Stomach (tissue), 8 donors: ENCODE measurements at regions not wholly inside any gene's neighbourhood (a gene's known extent, or its start where the extent isn't known, plus 50 kb on each side); places are given as distances from the start of the nearest gene placed in this dataset.

Experiments
- DNase-seq, 2 donors: peaks; one replicate each; pipeline versions ENCODE4 v3.0.0 to v3.0.0-alpha.2; 2013 to 2019
- H3K27ac ChIP-seq, 5 donors: fragments of 200-600 bp in 4 of 5; sonication (generic) in 4 of 5; one replicate each; pipeline ENCODE4 v1.5.1; 2013 to 2019; ENCODE audit warnings: mild to moderate bottlenecking in 1 of 5, moderate library complexity in 1 of 5
- H3K27me3 ChIP-seq, 3 donors: fragments of 200-600 bp; sonication (generic); one replicate each; pipeline ENCODE4 v1.5.1; 2017 to 2019; ENCODE audit warnings: mixed run types in 1 of 3
- H3K36me3 ChIP-seq, 4 donors: fragments of 200-600 bp; sonication (generic); 1 replicate in 3 of 4; 2 replicates in 1 of 4; pipeline ENCODE4 v1.5.1; 2016 to 2019
- H3K4me1 ChIP-seq, 4 donors: fragments of 200-600 bp; sonication (generic); one replicate each; pipeline ENCODE4 v1.5.1; 2016 to 2019
- H3K4me3 ChIP-seq, 4 donors: fragments of 200-600 bp; sonication (generic) in 3 of 4; one replicate each; pipeline ENCODE4 v1.5.1; 2016 to 2019; ENCODE audit warnings: mild to moderate bottlenecking in 1 of 4
- H3K9me3 ChIP-seq, 4 donors: fragments of 200-600 bp; sonication (generic); one replicate each; pipeline ENCODE4 v1.5.1; 2016 to 2019
- EP300 ChIP-seq: sonication (generic); formaldehyde crosslinking; IDR thresholded peaks from one replicate; pipeline ENCODE4 v1.6.1; 2017; ENCODE audit warnings: antibody characterized with exemption
- POLR2A ChIP-seq, 4 donors: fragments of 450-650 bp; IDR thresholded peaks; one replicate each; pipeline ENCODE4 v1.6.1; 2016; ENCODE audit warnings: antibody characterized with exemption in 4 of 4, control low read depth in 2 of 4, mild to moderate bottlenecking in 1 of 4, moderate library complexity in 1 of 4
- POLR2AphosphoS5 ChIP-seq, 3 donors: sonication (generic); formaldehyde crosslinking; IDR thresholded peaks; one replicate each; pipeline ENCODE4 v1.6.1; 2016; ENCODE audit warnings: antibody characterized with exemption in 3 of 3
- WGBS, 5 donors: extraction: QIAGEN DNeasy Blood & Tissue Kit in 3 of 5; methylation state at CpG; one replicate each; pipeline versions ENCODE4 v1.1.5 to v1.1.7; 2013 to 2018; 5-methylcytosine and 5-hydroxymethylcytosine counted together
- intact Hi-C: fragments of 100-400 bp; cut with DNase I; formaldehyde crosslinking; loops from one replicate; pipeline ENCODE4 v1.15.1; 2023; ENCODE audit warnings: low total_unique reads
- TF ChIP-seq, protein P1 (sequence below), 7 experiments: fragments of 450-650 bp in 4 of 7; fragments of 200-600 bp in 3 of 7; sonication (generic) in 3 of 7; IDR thresholded peaks; one replicate each; pipeline ENCODE4 v1.5.1; 2016 to 2019; ENCODE audit warnings: antibody characterized with exemption in 7 of 7, control low read depth in 2 of 7, mild to moderate bottlenecking in 1 of 7
- donor health status: healthy with polysubstance abuse.
- donor health status: Bipolar disorder and iron deficiency.
- donor health status: healthy.

DNA sequence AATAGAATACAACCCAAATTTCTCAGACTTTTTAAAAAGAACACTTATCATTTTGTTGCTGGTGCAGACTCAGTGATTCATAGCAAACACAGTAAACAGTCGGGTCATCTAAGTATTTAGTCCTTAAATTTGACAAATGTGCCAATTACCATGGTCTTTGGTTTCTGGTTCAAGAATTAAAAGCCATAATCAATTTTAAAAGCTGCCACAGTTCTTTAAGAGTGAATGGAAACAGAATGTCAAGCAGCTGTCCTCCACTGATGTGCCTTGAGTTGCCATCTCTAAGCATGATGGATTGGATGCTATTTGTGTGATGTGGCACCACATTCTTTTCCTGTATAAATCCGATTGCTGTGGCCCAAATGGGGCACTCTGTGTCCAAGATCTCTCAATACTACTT is 67.2 kb upstream of the MLIP start:
- WGBS, 5 donors = 60 to 76% (median 71%) methylated on average over 2 of the region's 2 CpGs
- Histone ChIP-seq H3K27ac (no peak overlapping the region), H3K9me3 (no peaks in the 10 kb centered on the region), H3K27me3 (no peaks in the 10 kb centered on the region), H3K36me3 (no peaks in the 10 kb centered on the region), H3K4me3 (no peak overlapping the region), H3K4me1 (no peaks in the 10 kb centered on the region)
- TF ChIP-seq EP300 (no peak), POLR2A (IDR thresholded peaks at IDR 0.05) (no peak), POLR2AphosphoS5 (IDR thresholded peaks at IDR 0.05) (no peak)
- TF ChIP-seq, protein P1, sequence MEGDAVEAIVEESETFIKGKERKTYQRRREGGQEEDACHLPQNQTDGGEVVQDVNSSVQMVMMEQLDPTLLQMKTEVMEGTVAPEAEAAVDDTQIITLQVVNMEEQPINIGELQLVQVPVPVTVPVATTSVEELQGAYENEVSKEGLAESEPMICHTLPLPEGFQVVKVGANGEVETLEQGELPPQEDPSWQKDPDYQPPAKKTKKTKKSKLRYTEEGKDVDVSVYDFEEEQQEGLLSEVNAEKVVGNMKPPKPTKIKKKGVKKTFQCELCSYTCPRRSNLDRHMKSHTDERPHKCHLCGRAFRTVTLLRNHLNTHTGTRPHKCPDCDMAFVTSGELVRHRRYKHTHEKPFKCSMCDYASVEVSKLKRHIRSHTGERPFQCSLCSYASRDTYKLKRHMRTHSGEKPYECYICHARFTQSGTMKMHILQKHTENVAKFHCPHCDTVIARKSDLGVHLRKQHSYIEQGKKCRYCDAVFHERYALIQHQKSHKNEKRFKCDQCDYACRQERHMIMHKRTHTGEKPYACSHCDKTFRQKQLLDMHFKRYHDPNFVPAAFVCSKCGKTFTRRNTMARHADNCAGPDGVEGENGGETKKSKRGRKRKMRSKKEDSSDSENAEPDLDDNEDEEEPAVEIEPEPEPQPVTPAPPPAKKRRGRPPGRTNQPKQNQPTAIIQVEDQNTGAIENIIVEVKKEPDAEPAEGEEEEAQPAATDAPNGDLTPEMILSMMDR (IDR thresholded peaks at IDR 0.05) = no peak
- no peak for DNase-seq
- intact Hi-C loops = no loop called here

DNA sequence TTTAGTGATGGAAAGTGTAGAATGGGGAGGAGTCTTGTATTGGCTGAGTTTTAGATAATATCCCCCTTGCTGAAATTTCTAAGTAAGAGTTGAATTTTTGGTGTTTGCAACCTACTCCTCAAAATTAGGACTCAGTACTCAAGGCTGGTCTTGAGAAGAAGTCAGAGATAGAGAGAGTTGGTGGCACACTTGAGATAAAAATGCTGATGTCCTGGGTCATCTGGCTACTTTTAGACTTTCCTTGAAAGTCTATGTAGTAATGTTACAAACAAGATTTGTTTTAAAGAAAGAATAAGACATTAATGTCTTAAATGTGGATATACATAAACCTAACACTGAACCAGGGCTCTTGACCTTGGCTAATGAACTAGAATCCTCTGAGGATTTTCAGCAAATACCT is 62.5 kb upstream of the MLIP start:
- Histone ChIP-seq H3K36me3 (no peaks in the 10 kb centered on the region), H3K9me3 (no peaks in the 10 kb centered on the region), H3K4me3 (no peak overlapping the region), H3K27ac (no peak overlapping the region), H3K4me1 (peaks cover 0 to 4% (median under 1%) of the 10 kb centered on the region in 4 donors), H3K27me3 (no peaks in the 10 kb centered on the region)
- intact Hi-C loops = no loop called here
- TF ChIP-seq EP300 (no peak), POLR2AphosphoS5 (IDR thresholded peaks at IDR 0.05) (no peak), POLR2A (IDR thresholded peaks at IDR 0.05) (no peak)
- TF ChIP-seq, protein P1 (IDR thresholded peaks at IDR 0.05) = no peak
- no peak for DNase-seq

DNA sequence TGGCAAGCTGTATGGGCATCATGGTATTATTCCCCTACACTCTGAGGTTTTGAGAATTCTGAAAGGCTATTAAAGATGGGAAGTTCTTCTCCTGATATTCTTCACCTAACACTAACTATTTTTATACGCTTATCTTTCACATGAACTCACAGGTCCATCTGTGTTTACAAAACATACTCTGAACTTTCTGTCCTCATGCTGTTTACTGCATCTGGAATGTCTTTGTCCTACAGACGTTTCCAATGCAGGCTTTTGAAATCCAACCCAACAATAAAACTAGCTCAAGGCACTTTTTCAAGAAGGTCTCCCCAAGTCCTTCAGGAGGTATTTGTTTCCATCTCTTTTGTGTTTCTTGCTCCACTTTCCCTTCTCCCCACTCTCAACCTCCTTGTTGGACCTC is 60.5 kb upstream of the MLIP start:
- Histone ChIP-seq H3K27me3 (no peaks in the 10 kb centered on the region), H3K27ac (no peak overlapping the region), H3K4me1 (peaks cover 0 to 9% (median 3%) of the 10 kb centered on the region in 4 donors), H3K4me3 (no peak overlapping the region), H3K36me3 (no peaks in the 10 kb centered on the region), H3K9me3 (no peaks in the 10 kb centered on the region)
- 44 to 52% (median 50%) methylated on average over 2 of the region's 2 CpGs for WGBS, 5 donors
- DNase-seq = no peak
- intact Hi-C loops = no loop called here
- TF ChIP-seq EP300 = no peak
- TF ChIP-seq, protein P1 (IDR thresholded peaks at IDR 0.05) = no peak
- TF ChIP-seq POLR2AphosphoS5 (IDR thresholded peaks at IDR 0.05) = no peak
- TF ChIP-seq POLR2A (IDR thresholded peaks at IDR 0.05) = no peak

DNA sequence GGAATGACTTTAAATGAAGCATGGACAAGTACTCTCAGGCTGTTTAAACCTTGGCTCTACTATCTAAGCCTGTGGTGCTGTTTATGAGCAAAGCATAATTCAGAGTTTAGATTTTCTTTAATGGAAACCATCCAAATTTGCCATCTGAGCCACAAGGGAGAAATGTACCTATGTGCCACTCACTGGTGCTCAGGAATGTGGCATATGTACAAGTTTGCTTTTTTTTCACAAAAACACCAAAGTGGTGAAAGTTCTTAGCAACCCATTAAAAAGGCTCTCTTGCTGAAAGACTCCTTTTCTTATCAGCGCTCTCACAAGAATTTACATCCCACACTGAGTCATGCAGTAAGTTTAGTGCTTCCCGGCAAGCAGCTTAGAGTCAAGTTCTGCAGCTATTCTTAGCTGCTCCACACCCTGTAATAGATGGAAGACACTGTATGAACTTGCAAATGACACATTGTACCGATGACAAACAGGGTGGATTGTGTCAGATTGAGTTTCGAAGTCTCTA is 57.3 kb upstream of the MLIP start:
- no peaks in the 10 kb centered on the region for H3K9me3 ChIP-seq
- 16 to 27% (median 26%) methylated on average over 4 of the region's 4 CpGs for WGBS, 5 donors
- no peak overlapping the region for H3K4me3 ChIP-seq
- intact Hi-C loops = no loop called here
- no peaks in the 10 kb centered on the region for H3K36me3 ChIP-seq
- no peak overlapping the region for H3K27ac ChIP-seq
- peaks cover 0 to 9% (median 3%) of the 10 kb centered on the region in 4 donors for H3K4me1 ChIP-seq
- no peaks in the 10 kb centered on the region for H3K27me3 ChIP-seq
- TF ChIP-seq POLR2A (IDR thresholded peaks at IDR 0.05) = no peak
- TF ChIP-seq, protein P1 (IDR thresholded peaks at IDR 0.05) = no peak
- no peak for TF ChIP-seq EP300
- peak in 2 of 3 donors; percentile 40 to 84 for TF ChIP-seq POLR2AphosphoS5 (IDR thresholded peaks at IDR 0.05)
- peak in 1 of 2 donors; percentile 74 for DNase-seq
